Stomach (tissue), 4 donors: ENCODE measurements at regions not wholly inside any gene's neighbourhood (a gene's known extent, or its start where the extent isn't known, plus 50 kb on each side); places are given as distances from the start of the nearest gene placed in this dataset.

Experiments used
- POLR2A ChIP-seq, 4 donors: fragments of 450-650 bp; IDR thresholded peaks; one replicate each; pipeline ENCODE4 v1.6.1; 2016; ENCODE audit warnings: antibody characterized with exemption in 4 of 4, control low read depth in 2 of 4, mild to moderate bottlenecking in 1 of 4, moderate library complexity in 1 of 4
- TF ChIP-seq, protein P1 (sequence below), 7 experiments: fragments of 450-650 bp in 4 of 7; fragments of 200-600 bp in 3 of 7; sonication (generic) in 3 of 7; IDR thresholded peaks; one replicate each; pipeline ENCODE4 v1.5.1; 2016 to 2019; ENCODE audit warnings: antibody characterized with exemption in 7 of 7, control low read depth in 2 of 7, mild to moderate bottlenecking in 1 of 7

DNA sequence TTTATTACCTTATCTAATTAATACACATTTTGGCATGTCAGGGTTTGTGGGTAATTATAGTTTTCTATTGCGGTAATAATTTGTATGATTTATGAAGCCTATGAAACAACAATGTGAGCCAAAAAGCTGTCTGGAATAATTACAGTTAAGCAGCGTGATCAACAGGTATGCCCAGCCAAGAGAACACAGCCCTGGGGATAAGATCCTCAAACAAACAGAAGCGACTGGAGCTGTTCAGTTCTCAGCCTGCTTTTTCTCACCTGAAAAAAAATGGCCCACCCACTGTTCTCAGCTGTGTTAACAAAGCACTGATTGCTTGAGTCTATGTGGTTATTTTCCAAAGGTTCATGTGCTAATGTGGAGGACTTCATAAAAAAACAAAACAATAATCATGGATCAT, 855.8 kb downstream of the GATA3 start:
- TF ChIP-seq, protein P1, sequence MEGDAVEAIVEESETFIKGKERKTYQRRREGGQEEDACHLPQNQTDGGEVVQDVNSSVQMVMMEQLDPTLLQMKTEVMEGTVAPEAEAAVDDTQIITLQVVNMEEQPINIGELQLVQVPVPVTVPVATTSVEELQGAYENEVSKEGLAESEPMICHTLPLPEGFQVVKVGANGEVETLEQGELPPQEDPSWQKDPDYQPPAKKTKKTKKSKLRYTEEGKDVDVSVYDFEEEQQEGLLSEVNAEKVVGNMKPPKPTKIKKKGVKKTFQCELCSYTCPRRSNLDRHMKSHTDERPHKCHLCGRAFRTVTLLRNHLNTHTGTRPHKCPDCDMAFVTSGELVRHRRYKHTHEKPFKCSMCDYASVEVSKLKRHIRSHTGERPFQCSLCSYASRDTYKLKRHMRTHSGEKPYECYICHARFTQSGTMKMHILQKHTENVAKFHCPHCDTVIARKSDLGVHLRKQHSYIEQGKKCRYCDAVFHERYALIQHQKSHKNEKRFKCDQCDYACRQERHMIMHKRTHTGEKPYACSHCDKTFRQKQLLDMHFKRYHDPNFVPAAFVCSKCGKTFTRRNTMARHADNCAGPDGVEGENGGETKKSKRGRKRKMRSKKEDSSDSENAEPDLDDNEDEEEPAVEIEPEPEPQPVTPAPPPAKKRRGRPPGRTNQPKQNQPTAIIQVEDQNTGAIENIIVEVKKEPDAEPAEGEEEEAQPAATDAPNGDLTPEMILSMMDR (IDR thresholded peaks at IDR 0.05): no peak
- no peak for TF ChIP-seq POLR2A (IDR thresholded peaks at IDR 0.05)
